ENCODE measurements at regions not wholly inside any gene's neighbourhood (a gene's known extent, or its start where the extent isn't known, plus 50 kb on each side); places are given as distances from the start of the nearest gene placed in this dataset.
"Not testable (repeated sequence)": the region's sequence is repeated elsewhere in the genome, so short reads cannot be mapped to it uniquely, and the experiment has no call there.

GRCh38 chr5:74524767-74525166 is 115.8 kb downstream of the ENC1 start:
- H3K36me3 Mint-ChIP-seq (ENCODE audit: low read depth); intact Hi-C loops (cut with micrococcal nuclease); H3K4me3 Mint-ChIP-seq; H3K4me1 Mint-ChIP-seq (ENCODE audit: low read depth); H3K27ac Mint-ChIP-seq; H3K27me3 Mint-ChIP-seq (ENCODE audit: insufficient read depth); DNase-seq (ENCODE audit: low spot score): not testable (repeated sequence)
- peaks cover 30% of the 10 kb centered on the region for H3K9me3 Mint-ChIP-seq

DNA sequence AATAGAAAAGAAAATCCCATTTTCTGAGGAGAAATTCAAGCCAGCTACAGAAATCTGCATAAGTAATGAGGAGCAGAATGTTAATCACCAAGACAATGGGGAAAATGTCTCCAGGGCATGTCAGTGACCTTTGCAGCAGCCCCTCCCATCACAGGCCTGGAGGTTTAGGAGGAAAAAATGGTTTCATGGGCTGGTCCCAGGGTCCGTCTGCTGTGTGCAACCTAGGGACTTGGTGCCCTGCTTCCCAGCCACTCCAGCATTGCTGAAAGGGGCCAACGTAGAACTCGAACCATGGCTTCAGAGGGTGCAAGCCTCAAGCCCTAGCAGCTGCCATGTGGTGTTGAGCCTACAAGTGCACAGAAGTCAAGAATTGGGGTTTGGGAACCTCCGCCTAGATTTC is 116.8 kb downstream of the ENC1 start:
- H3K27ac Mint-ChIP-seq; intact Hi-C loops (cut with micrococcal nuclease); DNase-seq (ENCODE audit: low spot score); H3K4me3 Mint-ChIP-seq; H3K36me3 Mint-ChIP-seq (ENCODE audit: low read depth); H3K27me3 Mint-ChIP-seq (ENCODE audit: insufficient read depth); H3K4me1 Mint-ChIP-seq (ENCODE audit: low read depth): not testable (repeated sequence)
- peaks cover 30% of the 10 kb centered on the region for H3K9me3 Mint-ChIP-seq

- DNase-seq (ENCODE audit: low spot score); H3K36me3 Mint-ChIP-seq (ENCODE audit: low read depth); H3K27ac Mint-ChIP-seq; intact Hi-C loops (cut with micrococcal nuclease); H3K27me3 Mint-ChIP-seq (ENCODE audit: insufficient read depth); H3K4me3 Mint-ChIP-seq; H3K4me1 Mint-ChIP-seq (ENCODE audit: low read depth): not testable (repeated sequence)
- H3K9me3 Mint-ChIP-seq: peaks cover 30% of the 10 kb centered on the region
Observed at GRCh38 chr5:74522838-74523237, 117.7 kb downstream of the ENC1 start.

GRCh38 chr5:74521401-74521800 is 119.1 kb downstream of the ENC1 start:
- H3K4me3 Mint-ChIP-seq: no peak overlapping the region
- no peaks in the 10 kb centered on the region for H3K36me3 Mint-ChIP-seq (ENCODE audit: low read depth)
- peaks cover 30% of the 10 kb centered on the region for H3K9me3 Mint-ChIP-seq
- intact Hi-C loops (cut with micrococcal nuclease): no loop called here
- H3K27ac Mint-ChIP-seq: no peak overlapping the region
- no peaks in the 10 kb centered on the region for H3K4me1 Mint-ChIP-seq (ENCODE audit: low read depth)
- peaks cover 6% of the 10 kb centered on the region for H3K27me3 Mint-ChIP-seq (ENCODE audit: insufficient read depth)
- no peak for DNase-seq (ENCODE audit: low spot score)

DNA sequence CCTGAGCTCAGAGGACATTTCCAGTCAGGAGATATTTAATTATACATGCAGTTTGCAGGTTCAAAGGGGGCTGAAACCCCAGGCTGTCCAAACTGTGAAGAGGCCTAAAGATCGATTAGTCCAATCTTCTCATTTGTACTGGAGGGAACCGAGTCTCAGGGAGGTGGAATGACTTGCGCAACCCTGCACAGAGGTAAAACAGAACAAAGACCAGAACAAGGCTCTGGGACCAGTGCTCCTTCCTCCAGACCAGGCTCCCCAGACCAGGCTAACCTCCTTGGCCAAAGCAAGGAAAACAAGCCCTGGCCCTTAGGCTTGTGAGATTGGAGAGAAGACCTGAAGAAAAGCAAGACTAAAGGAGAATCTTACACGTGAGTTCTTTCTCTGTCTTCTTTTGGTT is 120.8 kb downstream of the ENC1 start:
- Mint-ChIP-seq H3K4me1 (ENCODE audit: low read depth) (no peaks in the 10 kb centered on the region), H3K9me3 (peaks cover 23% of the 10 kb centered on the region), H3K27me3 (ENCODE audit: insufficient read depth) (peaks cover 10% of the 10 kb centered on the region), H3K36me3 (ENCODE audit: low read depth) (peaks cover 1% of the 10 kb centered on the region), H3K4me3 (no peak overlapping the region), H3K27ac (no peak overlapping the region)
- no peak for DNase-seq (ENCODE audit: low spot score)
- intact Hi-C loops (cut with micrococcal nuclease): no loop called here

- DNase-seq (ENCODE audit: low spot score): no peak
- H3K36me3 Mint-ChIP-seq (ENCODE audit: low read depth): peaks cover 1% of the 10 kb centered on the region
Observed at GRCh38 chr5:74519161-74519571, 121.4 kb downstream of the ENC1 start.

DNA sequence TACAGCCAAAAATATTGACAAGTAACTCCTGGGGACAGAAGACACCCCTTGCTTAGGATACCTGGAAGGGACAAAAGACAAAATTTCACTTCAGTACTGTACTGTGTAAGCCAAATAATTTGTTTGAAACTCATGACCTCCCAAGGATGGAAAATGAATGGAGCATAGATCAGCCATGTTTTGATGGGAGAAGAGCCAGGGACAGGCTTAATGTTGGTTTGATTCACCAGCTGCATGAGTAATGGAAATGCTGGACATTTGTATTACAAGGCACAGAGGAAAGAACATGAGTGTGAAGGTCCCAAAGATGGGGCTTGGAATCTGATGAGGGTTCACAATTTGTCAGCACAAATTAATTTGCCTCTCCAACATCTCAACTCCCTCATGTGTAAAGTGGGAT is 122.8 kb downstream of the ENC1 start:
- no peaks in the 10 kb centered on the region for H3K4me1 Mint-ChIP-seq (ENCODE audit: low read depth)
- peaks cover 1% of the 10 kb centered on the region for H3K36me3 Mint-ChIP-seq (ENCODE audit: low read depth)
- no peak overlapping the region for H3K27ac Mint-ChIP-seq
- peaks cover 7% of the 10 kb centered on the region for H3K9me3 Mint-ChIP-seq
- intact Hi-C loops (cut with micrococcal nuclease): no loop called here
- no peak for DNase-seq (ENCODE audit: low spot score)
- peaks cover 13% of the 10 kb centered on the region for H3K27me3 Mint-ChIP-seq (ENCODE audit: insufficient read depth)
- no peak overlapping the region for H3K4me3 Mint-ChIP-seq

More at GRCh38 chr5:74519161-74519571, 121.4 kb downstream of the ENC1 start:
- peaks cover 20% of the 10 kb centered on the region for H3K9me3 Mint-ChIP-seq
- no peak overlapping the region for H3K27ac Mint-ChIP-seq
- peaks cover 13% of the 10 kb centered on the region for H3K27me3 Mint-ChIP-seq (ENCODE audit: insufficient read depth)
- H3K4me3 Mint-ChIP-seq: no peak overlapping the region
- intact Hi-C loops (cut with micrococcal nuclease): no loop called here
- no peaks in the 10 kb centered on the region for H3K4me1 Mint-ChIP-seq (ENCODE audit: low read depth)

- intact Hi-C loops (cut with micrococcal nuclease): no loop called here
- no peak overlapping the region for H3K27ac Mint-ChIP-seq
- DNase-seq (ENCODE audit: low spot score): no peak
Observed at GRCh38 chr5:74516211-74516636, 124.3 kb downstream of the ENC1 start.

DNA sequence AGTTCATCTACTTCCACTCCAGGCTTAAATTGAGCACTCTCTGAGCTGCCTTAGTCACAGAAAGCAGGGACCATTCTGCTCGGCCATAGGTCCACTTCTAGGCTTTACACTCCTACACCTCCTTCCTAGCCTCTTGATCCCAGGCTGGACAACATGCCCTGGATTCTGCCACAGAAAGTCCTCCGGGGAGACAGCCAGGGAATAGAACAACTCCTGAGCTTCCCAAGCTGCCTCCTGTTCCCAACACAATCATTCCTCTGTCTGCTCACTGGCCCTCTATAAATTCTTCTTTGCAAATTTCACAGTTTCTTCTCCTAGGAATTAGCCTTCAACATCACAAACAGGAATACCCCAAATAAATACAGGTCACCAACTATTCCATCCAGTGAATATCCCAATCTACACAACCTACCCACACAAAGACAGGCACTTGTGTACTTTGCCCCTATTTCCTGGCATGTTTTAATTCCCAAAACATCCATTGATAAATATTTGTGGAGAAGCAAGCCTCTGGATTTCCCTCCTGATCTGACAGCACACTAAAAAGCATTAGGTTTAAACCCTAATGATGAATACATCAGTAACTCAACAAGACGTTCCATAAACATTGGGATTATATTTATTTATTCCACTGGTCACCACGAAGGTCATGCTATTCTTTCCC is 125.5 kb downstream of the ENC1 start:
- Mint-ChIP-seq H3K4me1 (ENCODE audit: low read depth) (no peaks in the 10 kb centered on the region), H3K4me3 (no peak overlapping the region), H3K36me3 (ENCODE audit: low read depth) (peaks cover 1% of the 10 kb centered on the region), H3K27ac (no peak overlapping the region), H3K27me3 (ENCODE audit: insufficient read depth) (peaks cover 14% of the 10 kb centered on the region), H3K9me3 (no peaks in the 10 kb centered on the region)
- no peak for DNase-seq (ENCODE audit: low spot score)
- intact Hi-C loops (cut with micrococcal nuclease): no loop called here

More at GRCh38 chr5:74516211-74516636, 124.3 kb downstream of the ENC1 start:
- Mint-ChIP-seq H3K27me3 (ENCODE audit: insufficient read depth) (peaks cover 13% of the 10 kb centered on the region), H3K4me3 (no peak overlapping the region), H3K36me3 (ENCODE audit: low read depth) (peaks cover 1% of the 10 kb centered on the region), H3K9me3 (no peaks in the 10 kb centered on the region), H3K4me1 (ENCODE audit: low read depth) (no peaks in the 10 kb centered on the region)

GRCh38 chr5:74511770-74512169 is 128.8 kb downstream of the ENC1 start:
- H3K27ac Mint-ChIP-seq; DNase-seq (ENCODE audit: low spot score); H3K9me3 Mint-ChIP-seq; H3K4me3 Mint-ChIP-seq; H3K4me1 Mint-ChIP-seq (ENCODE audit: low read depth); H3K27me3 Mint-ChIP-seq (ENCODE audit: insufficient read depth); intact Hi-C loops (cut with micrococcal nuclease); H3K36me3 Mint-ChIP-seq (ENCODE audit: low read depth): not testable (repeated sequence)

- Mint-ChIP-seq H3K9me3 (no peaks in the 10 kb centered on the region), H3K4me1 (ENCODE audit: low read depth) (no peaks in the 10 kb centered on the region), H3K4me3 (no peak overlapping the region), H3K36me3 (ENCODE audit: low read depth) (no peaks in the 10 kb centered on the region), H3K27me3 (ENCODE audit: insufficient read depth) (peaks cover 5% of the 10 kb centered on the region), H3K27ac (no peak overlapping the region)
- intact Hi-C loops (cut with micrococcal nuclease): no loop called here
- no peak for DNase-seq (ENCODE audit: low spot score)
Observed at GRCh38 chr5:74510476-74511075, 130.0 kb downstream of the ENC1 start.

GRCh38 chr5:74507370-74508005 is 133.0 kb downstream of the ENC1 start:
- Mint-ChIP-seq H3K9me3 (no peaks in the 10 kb centered on the region), H3K4me1 (ENCODE audit: low read depth) (no peaks in the 10 kb centered on the region), H3K27ac (no peak overlapping the region), H3K36me3 (ENCODE audit: low read depth) (no peaks in the 10 kb centered on the region), H3K4me3 (no peak overlapping the region), H3K27me3 (ENCODE audit: insufficient read depth) (peaks cover 2% of the 10 kb centered on the region)
- DNase-seq (ENCODE audit: low spot score): no peak
- intact Hi-C loops (cut with micrococcal nuclease): no loop called here

DNA sequence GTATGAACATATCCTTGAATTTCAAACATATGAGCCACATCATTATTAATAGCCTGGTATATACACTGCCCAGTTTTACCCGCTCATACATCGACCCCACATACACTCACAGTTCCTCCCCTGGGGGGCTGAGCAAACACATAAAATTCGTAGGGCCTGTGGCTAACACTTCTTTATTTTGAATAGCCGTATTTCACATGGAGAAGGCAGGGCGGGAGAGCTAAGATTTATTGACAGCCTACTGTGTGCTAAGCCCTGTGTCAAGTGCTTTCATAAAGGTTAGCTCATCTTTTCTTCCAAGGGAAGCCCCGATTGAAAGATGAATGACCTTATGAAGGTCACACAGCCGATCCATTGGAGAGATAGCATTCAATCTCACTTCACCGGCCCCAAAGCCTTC is 134.4 kb downstream of the ENC1 start:
- Mint-ChIP-seq H3K27ac (no peak overlapping the region), H3K4me1 (ENCODE audit: low read depth) (no peaks in the 10 kb centered on the region), H3K27me3 (ENCODE audit: insufficient read depth) (peaks cover 1% of the 10 kb centered on the region), H3K36me3 (ENCODE audit: low read depth) (no peaks in the 10 kb centered on the region), H3K9me3 (no peaks in the 10 kb centered on the region), H3K4me3 (no peak overlapping the region)
- intact Hi-C loops (cut with micrococcal nuclease): no loop called here
- no peak for DNase-seq (ENCODE audit: low spot score)

Measured in activated T-helper 1 cell treated with anti-CD3 and anti-CD28 coated beads, Interleukin-12 subunit alpha, Interleukin-12 subunit beta, Interleukin-2, Interleukin-4 antibody, amounts not matched to agents 30 ng/mL and 10 ng/mL and 1 ng/mL, durations not matched to agents 14 hours and 24 hours and 36 hours (primary cell).